OCI-LY1 (cell line): ENCODE measurements at regions not wholly inside any gene's neighbourhood (a gene's known extent, or its start where the extent isn't known, plus 50 kb on each side); places are given as distances from the start of the nearest gene placed in this dataset.

Source experiments
- H2AFZ ChIP-seq: fragments of 200-600 bp; sonication (generic), shearing (Covaris generic); 2 replicates; pipeline ENCODE4 v1.6.0; 2014; ENCODE audit warnings: antibody characterized with exemption, mild to moderate bottlenecking, low read length
- H3F3A ChIP-seq: fragments of 200-600 bp; sonication (generic), shearing (Covaris generic); 2 replicates; pipeline ENCODE4 v1.6.0; 2014; ENCODE audit warnings: mild to moderate bottlenecking, antibody characterized with exemption, low read length, moderate library complexity; ENCODE audit not compliant: insufficient read depth
- H3K27ac ChIP-seq: fragments of 200-600 bp; sonication (generic); 2 replicates; pipeline ENCODE4 v1.5.1; 2014; ENCODE audit warnings: low read length, mixed run types, mild to moderate bottlenecking, low read depth; ENCODE audit not compliant: poor library complexity, severe bottlenecking
- H3K27me3 ChIP-seq: fragments of 200-600 bp; sonication (generic); 2 replicates; pipeline ENCODE4 v1.6.0; 2014; ENCODE audit warnings: antibody characterized with exemption, mild to moderate bottlenecking, low read length, moderate library complexity; ENCODE audit not compliant: insufficient read depth
- H3K36me3 ChIP-seq: fragments of 200-600 bp; sonication (generic); 2 replicates; pipeline ENCODE4 v1.6.1; 2014; ENCODE audit warnings: mild to moderate bottlenecking, antibody characterized with exemption, low read length, moderate library complexity, mixed read lengths; ENCODE audit not compliant: insufficient read depth
- H3K4me1 ChIP-seq: fragments of 200-600 bp; sonication (generic); 2 replicates; pipeline ENCODE4 v1.5.1; 2014; ENCODE audit warnings: mild to moderate bottlenecking, low read length, moderate library complexity; ENCODE audit not compliant: insufficient read depth, severe bottlenecking
- H3K4me2 ChIP-seq: fragments of 200-600 bp; sonication (generic), shearing (Covaris generic); 2 replicates; pipeline ENCODE4 v1.6.1; 2014; ENCODE audit warnings: low read length
- H3K4me3 ChIP-seq: fragments of 200-600 bp; sonication (generic); 2 replicates; pipeline ENCODE4 v1.5.1; 2014; ENCODE audit warnings: low read length, low read depth, mild to moderate bottlenecking, mixed read lengths; ENCODE audit not compliant: poor library complexity, severe bottlenecking
- H3K79me2 ChIP-seq: fragments of 200-600 bp; shearing (Covaris generic); 2 replicates; pipeline ENCODE4 v1.6.1; 2016; ENCODE audit warnings: mixed run types, low read length, mixed read lengths; ENCODE audit not compliant: insufficient read depth
- H3K9ac ChIP-seq: fragments of 200-600 bp; sonication (generic), shearing (Covaris generic); 2 replicates; pipeline ENCODE4 v1.6.1; 2014; ENCODE audit warnings: mild to moderate bottlenecking, low read length, mixed read lengths
- H3K9me2 ChIP-seq: fragments of 200-600 bp; sonication (generic), shearing (Covaris generic); 2 replicates; pipeline ENCODE4 v1.6.1; 2014; ENCODE audit warnings: low read depth, mild to moderate bottlenecking, low read length, mixed read lengths
- H3K9me3 ChIP-seq: fragments of 200-600 bp; shearing (Covaris generic); 2 replicates; pipeline ENCODE4 v1.6.1; 2014; ENCODE audit warnings: low read length, mixed read lengths
- H4K20me1 ChIP-seq: fragments of 200-600 bp; sonication (generic), shearing (Covaris generic); 2 replicates; pipeline ENCODE4 v1.6.0; 2016; ENCODE audit warnings: mild to moderate bottlenecking, low read length; ENCODE audit not compliant: insufficient read depth
- EZH2 ChIP-seq: fragments of 200-600 bp; sonication (generic), shearing (Covaris generic); IDR thresholded peaks from 2 replicates; pipeline ENCODE4 v1.8.0; 2017; ENCODE audit warnings: borderline replicate concordance, mixed run types, mild to moderate bottlenecking, antibody characterized with exemption, low read length, moderate library complexity, mixed read lengths
- TF ChIP-seq, protein P1 (sequence below): fragments of 200-600 bp; sonication (generic), shearing (Covaris generic); IDR thresholded peaks from 2 replicates; pipeline ENCODE4 v1.5.1; 2017; ENCODE audit warnings: mild to moderate bottlenecking, antibody characterized with exemption, low read length, moderate library complexity, mixed read lengths

DNA sequence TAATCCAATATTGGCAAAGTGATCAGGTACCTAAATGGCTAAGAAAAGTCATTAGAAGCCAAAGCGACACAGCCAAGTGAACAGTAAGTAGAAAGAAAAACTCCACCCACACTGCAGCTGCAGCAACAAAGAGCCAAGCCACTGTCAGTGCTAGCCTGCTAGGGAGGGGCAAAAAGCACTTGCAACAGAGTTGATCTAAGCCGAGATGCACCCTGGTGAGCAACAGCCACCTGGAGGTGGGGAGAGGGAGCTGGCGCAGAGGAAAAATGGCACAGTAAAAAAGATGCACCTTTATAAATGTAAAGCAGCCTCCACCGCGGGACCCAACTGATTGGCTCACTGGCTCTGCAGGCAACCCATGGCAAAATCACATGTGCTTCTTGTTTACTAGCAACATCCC is 330.2 kb upstream of the RBMY1B start:
- Histone ChIP-seq H3K27me3 (no peaks in the 10 kb centered on the region), H3K9me2 (no peaks in the 10 kb centered on the region), H3K4me2 (no peak overlapping the region), H3K79me2 (no peaks in the 10 kb centered on the region), H3K4me3 (no peak overlapping the region), H3K4me1 (no peaks in the 10 kb centered on the region), H3K27ac (no peak overlapping the region), H3K9me3 (no peaks in the 10 kb centered on the region), H3K36me3 (no peaks in the 10 kb centered on the region), H2AFZ (no peak overlapping the region), H3K9ac (no peak overlapping the region), H4K20me1 (no peaks in the 10 kb centered on the region), H3F3A (no peaks in the 10 kb centered on the region)
- TF ChIP-seq, protein P1, sequence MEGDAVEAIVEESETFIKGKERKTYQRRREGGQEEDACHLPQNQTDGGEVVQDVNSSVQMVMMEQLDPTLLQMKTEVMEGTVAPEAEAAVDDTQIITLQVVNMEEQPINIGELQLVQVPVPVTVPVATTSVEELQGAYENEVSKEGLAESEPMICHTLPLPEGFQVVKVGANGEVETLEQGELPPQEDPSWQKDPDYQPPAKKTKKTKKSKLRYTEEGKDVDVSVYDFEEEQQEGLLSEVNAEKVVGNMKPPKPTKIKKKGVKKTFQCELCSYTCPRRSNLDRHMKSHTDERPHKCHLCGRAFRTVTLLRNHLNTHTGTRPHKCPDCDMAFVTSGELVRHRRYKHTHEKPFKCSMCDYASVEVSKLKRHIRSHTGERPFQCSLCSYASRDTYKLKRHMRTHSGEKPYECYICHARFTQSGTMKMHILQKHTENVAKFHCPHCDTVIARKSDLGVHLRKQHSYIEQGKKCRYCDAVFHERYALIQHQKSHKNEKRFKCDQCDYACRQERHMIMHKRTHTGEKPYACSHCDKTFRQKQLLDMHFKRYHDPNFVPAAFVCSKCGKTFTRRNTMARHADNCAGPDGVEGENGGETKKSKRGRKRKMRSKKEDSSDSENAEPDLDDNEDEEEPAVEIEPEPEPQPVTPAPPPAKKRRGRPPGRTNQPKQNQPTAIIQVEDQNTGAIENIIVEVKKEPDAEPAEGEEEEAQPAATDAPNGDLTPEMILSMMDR: no peak
- no peak for TF ChIP-seq EZH2

DNA sequence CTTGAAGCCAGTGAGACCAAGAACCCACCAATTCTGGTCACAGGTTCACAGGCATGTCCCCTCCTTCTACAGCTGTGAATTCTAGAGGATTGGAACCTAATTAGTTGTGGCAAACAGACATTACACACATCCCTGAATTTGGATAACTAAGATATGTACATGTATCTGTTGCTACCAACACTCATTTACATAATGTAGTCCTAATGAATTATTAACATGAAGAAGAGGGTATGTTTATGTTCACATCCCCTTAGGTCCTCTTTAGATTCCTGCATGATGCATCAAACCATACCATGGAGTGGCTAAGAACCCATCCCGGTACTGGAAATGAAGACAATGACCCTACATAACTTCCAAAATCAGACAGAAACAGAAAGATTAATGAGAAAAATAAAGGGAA is 326.9 kb upstream of the RBMY1B start:
- H3K9ac ChIP-seq: no peak overlapping the region
- H4K20me1 ChIP-seq: no peaks in the 10 kb centered on the region
- H3K27me3 ChIP-seq: no peaks in the 10 kb centered on the region
- H3K9me2 ChIP-seq: no peaks in the 10 kb centered on the region
- H3K4me2 ChIP-seq: no peak overlapping the region
- H3K36me3 ChIP-seq: no peaks in the 10 kb centered on the region
- H2AFZ ChIP-seq: no peak overlapping the region
- no peaks in the 10 kb centered on the region for H3K9me3 ChIP-seq
- no peak overlapping the region for H3K27ac ChIP-seq
- no peaks in the 10 kb centered on the region for H3K79me2 ChIP-seq
- no peak for TF ChIP-seq EZH2
- TF ChIP-seq, protein P1: no peak
- H3K4me3 ChIP-seq: no peak overlapping the region
- no peaks in the 10 kb centered on the region for H3F3A ChIP-seq
- no peaks in the 10 kb centered on the region for H3K4me1 ChIP-seq

DNA sequence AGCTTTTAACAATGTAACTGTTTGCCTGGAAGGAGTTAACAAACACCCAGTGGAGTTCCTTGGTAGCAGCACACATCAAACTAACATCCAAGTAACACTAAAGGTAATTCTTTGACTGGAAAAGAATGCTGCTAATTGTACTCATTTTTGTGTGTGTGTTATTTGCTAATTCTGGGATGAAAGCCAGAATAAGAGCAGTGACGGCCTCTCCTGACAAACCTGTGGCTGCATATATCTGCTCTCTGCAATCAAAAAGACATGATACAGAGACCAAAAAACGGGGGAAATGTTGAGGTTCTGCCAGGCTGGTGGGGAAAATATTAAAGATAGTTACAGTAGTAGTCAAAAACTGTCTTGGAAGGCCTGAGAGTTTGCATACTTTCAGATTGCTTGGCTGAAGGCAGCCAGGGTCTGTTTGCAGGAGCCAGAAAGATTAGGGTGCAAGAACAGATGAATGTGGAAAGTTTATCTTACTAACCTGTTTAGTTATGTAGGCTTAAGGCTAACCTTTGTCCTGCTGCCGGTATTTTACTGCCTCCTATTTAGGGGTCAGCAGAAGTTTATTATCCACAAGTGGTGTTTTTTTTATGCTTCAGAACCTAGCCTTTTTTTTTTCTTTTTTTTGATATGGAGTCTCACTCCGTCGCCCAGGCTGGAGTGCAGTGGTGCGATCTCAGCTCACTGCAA is 325.6 kb upstream of the RBMY1B start:
- no peak overlapping the region for H3K4me2 ChIP-seq
- no peaks in the 10 kb centered on the region for H3K4me1 ChIP-seq
- no peak for TF ChIP-seq EZH2
- TF ChIP-seq, protein P1: no peak
- H3K36me3 ChIP-seq: no peaks in the 10 kb centered on the region
- no peak overlapping the region for H3K9ac ChIP-seq
- H3K4me3 ChIP-seq: no peak overlapping the region
- H3K9me2 ChIP-seq: no peaks in the 10 kb centered on the region
- H2AFZ ChIP-seq: no peak overlapping the region
- no peaks in the 10 kb centered on the region for H3K27me3 ChIP-seq
- no peaks in the 10 kb centered on the region for H3K9me3 ChIP-seq
- H3K27ac ChIP-seq: no peak overlapping the region
- no peaks in the 10 kb centered on the region for H3K79me2 ChIP-seq
- H4K20me1 ChIP-seq: no peaks in the 10 kb centered on the region
- H3F3A ChIP-seq: no peaks in the 10 kb centered on the region
